HG03558 (cell line): ENCODE measurements at regions not wholly inside any gene's neighbourhood (a gene's known extent, or its start where the extent isn't known, plus 50 kb on each side); places are given as distances from the start of the nearest gene placed in this dataset.

Experiments used
- ATAC-seq: cut with Tn5 transposase; IDR thresholded peaks from one replicate; pipeline ENCODE4 v1.9.1; 2021; ENCODE audit warnings: moderate number of reproducible peaks; ENCODE audit not compliant: unreplicated experiment; ENCODE audit errors: extremely low read depth

DNA sequence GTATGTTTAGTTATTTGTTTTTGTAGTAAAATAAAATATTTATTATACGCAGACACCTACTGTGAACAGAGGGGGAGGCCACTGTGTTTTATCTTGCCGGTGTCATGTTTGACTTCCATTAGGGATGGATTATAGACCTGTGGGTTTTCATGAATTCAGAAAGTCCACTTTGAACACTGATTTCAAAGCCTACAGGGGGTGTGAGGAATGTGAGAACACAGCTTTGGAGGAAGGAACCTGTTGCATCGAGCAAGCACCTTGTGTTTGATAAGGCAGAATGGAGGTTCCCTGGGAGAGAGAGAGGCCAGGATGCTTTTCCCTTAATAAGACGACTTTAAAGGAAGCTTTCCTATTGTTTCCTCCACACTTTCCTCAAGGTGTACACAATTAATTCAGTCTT lies 665.0 kb upstream of the MGMT start:
- no peak for ATAC-seq

DNA sequence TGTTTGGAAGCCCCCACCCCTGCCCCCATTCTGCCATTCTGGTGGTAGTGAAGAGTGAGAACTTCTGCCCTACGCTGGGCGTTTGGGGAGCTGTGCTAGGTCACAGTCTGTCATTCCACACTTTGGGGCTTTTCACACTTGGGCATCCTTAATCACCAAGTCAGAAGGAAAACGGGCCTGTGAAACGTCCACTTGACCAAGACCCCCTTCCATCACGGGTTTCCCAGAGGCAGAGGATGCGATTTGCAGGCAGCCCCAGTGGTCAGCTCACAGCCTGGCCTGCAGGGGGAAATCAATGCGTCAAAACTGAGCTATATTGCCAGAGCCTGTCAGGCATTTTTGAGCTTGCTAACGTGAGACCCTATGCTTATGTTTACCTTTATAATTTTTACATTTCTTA lies 663.3 kb upstream of the MGMT start:
- no peak for ATAC-seq

DNA sequence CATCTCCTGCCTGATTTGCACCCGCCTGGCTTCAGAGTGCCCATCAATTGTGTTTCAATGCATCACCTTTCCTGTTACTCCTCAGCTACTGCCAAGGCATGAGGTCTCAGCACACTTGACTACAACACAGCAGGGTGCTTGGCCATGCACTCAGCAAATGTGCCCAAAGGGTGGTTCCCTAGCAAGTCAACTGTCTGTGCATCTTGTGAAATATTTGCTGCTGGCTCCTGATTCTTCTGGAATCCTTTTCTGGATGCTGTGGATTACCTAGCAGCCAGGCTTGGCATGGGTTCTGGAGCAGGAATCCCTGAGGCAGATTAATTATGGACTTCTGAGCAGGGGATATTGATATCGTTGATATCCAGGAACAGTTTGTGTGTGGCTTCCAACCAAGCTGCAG lies 662.6 kb upstream of the MGMT start:
- ATAC-seq: no peak

DNA sequence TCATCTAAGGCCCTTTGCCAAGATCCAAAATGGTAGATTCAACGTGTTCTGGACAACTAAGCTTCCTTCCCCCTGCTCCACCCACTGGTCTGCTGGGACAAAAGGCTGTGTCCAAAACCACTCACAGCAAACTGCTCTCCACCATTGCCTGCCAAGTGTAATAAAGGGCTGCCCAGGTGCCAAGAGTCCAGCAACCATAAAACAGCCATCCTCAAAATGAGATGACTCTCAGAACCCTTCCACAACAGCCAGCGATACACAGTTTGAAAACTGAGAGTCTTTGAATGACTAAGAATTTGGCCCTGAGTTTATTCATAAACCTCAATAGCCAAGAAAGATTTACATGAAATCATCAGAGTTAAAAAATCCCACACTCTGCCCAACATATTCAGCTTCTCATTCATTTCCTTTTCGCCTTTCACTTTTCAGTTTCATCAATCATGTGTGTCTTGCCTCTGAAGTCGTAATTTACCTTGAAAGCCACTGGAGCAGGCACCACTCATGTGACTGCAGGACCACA lies 658.1 kb upstream of the MGMT start:
- ATAC-seq: no peak

DNA sequence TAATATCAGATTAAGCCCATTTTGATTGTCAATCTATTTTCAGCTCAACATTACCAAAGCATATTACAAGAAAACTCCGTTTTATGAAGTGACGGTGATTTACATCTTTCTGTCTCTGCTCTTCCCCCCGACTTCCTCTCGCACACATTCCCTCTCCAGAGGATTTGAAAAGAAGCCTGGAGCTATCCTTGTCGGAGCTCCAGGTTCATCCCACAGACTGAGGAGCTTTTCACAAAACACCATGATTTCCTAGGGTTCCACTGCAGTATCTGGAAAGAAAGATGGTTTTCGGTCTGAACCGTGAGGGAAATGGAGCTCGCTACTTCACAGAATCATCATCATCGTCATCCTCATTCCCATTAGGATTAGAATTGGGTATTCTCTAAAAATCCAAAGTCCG lies 655.5 kb upstream of the MGMT start:
- ATAC-seq: no peak

DNA sequence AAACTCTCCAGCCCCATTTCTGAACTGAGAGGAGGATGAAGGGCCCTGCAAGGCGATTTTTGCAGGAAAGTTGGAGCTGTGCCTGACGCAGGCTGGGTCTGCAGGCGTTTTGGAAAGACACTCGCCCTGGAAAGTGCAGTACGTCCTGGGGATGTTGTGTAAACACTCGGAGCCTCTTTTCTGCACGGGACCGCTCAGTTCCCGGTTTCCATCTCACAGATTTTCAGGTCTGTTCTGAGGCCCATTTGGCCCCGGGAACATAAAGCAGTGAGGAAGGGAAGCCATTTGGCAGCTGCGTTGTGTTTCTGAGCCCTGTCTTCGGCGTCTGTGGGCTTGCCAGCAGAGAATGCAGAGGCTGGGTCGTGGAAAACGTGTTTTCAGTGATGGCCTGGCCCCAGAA lies 655.0 kb upstream of the MGMT start:
- no peak for ATAC-seq

DNA sequence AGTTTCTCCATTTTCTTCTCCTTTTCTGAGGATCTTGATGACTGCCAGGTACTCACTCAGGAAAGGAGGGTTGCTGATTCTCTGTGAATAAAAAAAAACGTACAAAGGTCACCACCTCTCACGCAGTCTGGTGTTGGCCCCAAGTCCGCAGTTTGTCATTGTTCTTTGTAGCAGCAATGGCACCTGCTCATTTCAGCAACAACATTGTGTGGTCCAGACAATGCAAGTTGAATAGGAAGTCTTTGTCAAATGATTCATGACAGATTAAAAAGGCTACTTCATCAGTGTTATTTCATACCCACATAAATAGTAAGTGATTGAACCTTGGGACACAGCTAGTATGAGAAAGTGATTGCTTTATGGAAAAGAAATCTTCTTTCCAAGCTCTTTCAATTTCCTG lies 653.5 kb upstream of the MGMT start:
- ATAC-seq: no peak

DNA sequence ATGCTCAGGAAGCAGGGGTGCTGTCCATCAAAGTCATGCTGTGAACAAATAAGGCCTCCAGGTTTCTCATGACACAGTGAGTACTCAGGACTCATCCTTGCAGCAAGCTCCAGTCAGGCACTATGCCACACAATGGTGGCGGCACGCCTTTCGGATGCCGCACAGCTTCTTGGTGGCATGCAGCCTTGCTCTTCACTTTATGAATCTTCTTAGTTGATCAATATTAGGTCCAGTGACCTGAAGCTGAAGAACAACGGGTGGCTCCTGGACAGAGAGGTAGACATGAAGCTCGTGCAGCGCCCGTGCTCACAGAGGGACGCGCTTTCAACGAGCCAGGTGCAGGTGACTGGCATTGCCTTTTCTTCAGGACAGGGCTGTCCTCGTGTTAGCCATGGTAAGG lies 653.0 kb upstream of the MGMT start:
- no peak for ATAC-seq

DNA sequence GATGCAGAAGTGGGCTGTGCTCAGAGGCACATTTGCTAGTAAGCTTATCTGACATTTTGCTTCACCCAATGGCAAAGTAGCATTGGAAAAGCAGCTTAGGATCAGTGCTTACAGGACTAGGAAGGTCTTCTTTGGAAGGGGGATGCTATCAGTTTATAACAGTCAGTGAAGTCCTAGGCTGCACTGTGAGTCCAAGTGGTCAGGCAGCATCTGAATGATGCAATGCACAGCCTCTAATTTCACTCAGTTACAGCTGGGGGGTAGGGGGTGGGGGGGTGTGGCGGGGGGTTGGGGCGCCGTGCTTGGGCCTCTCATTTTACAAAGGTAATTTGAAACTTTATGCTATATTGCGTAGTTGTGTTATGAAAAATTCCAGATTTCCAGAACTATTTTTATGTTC lies 652.3 kb upstream of the MGMT start:
- ATAC-seq: no peak

DNA sequence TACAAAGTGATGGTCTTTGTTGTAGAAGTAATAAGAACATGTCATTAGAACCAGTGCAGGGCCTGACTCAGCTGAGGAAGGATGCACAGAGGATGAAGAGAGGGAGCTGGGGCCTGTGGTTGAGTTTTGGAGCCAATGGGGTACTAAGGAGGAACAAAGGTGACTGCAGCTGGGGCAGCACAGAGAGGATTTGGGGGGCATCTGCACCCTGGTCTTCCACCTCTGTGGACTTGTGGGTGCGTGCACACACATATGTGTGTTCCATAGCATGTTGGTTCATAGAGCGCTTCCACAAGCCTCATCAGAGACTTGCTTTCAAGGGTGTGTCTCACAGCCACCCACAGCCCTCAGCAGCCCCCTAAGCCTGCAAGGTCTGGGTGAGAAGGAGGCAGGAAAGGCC lies 650.3 kb upstream of the MGMT start:
- no peak for ATAC-seq

DNA sequence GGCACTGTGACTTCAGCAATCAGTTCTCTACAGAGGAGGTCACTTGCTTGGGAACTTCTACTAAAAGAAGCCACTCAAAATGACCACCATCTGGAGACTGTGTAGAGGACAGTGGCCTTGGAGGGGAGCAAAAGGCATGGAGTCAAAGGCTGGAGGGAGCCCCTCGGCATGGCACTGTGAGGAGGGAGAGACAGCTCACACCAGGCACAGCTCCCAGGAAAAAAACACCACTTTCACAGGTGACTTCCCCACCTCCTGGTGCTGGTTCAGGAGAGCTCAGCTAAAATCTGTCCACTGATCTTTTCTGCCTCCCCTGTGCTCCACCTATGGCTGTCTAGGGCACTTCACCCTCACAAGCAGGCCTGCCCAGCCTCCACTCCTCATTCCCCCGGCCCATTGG lies 649.4 kb upstream of the MGMT start:
- no peak for ATAC-seq

DNA sequence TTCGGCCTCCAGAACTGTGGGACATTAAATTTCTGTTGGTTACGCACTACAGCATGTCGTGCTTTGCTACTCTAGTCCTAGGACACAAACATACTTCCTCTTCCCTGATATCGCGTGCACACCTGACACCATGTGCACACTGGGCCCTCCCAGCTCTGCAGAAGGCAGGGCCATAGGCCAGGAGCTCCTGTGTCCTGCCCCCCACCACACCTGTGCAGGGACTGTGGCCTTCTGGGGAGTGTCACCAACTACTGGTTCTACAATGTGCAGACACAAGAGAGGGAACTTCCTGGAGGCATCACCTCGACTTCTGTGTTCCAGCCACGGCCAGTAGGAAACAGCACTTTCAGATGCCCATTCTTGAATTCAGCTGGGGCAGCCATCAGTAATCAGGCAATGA lies 646.4 kb upstream of the MGMT start:
- no peak for ATAC-seq

DNA sequence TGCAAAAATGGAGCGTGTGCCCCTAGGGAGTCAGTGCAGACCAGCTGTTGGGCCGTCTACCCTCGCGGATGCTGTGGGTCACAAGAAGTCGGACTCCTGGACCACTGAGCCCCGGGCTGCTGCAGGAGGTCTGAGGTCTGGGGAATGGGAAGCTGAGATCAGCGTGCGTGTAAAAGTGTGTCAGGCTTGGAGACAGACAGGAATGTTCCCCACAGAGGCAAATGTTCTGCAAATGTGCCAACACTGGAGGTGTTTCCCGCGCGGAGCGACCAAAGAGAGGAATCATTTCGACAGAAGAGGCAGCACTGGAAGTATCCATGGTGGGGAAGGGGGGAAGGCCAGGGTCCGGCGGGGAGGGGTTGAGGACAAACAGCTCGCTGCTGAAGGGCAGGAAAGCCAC lies 643.8 kb upstream of the MGMT start:
- ATAC-seq: no peak

DNA sequence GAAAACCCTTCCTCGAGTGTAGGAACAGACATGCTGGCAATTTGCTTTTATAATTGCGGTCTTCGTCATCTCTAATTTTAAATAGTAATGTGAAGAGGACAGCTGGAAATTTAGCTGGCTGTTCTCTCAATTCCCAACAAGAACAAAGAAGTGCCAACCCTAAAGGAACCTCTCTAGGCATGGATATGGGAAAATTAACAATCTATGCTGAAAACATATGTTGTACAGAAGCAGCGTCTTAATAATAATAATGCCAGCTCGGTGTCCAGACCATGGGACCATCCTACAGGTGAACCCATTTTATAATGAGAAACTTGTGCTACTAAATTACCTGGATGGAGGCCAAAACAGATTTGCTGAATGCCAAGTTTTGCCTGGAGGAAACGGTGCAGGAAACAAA lies 641.4 kb upstream of the MGMT start:
- ATAC-seq: no peak

DNA sequence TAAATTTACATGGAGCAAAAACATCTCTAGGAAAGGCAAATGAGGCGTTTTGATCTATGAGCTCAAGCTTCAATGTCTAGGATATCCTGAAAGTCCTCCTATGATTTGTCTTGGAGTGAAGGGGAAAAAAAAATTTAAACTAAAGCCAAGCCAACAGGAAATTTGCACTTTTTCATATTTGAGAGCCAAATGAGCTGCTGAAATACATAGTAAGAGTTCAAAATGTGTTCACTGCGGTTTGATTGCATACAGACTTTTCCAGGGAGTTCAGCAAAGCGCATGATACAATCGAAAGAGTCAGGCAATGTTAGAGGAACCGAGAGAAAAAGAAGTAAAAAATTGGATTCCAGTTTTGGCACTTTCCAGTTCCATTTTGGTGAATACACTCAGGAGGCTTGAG lies 633.4 kb upstream of the MGMT start:
- no peak for ATAC-seq

DNA sequence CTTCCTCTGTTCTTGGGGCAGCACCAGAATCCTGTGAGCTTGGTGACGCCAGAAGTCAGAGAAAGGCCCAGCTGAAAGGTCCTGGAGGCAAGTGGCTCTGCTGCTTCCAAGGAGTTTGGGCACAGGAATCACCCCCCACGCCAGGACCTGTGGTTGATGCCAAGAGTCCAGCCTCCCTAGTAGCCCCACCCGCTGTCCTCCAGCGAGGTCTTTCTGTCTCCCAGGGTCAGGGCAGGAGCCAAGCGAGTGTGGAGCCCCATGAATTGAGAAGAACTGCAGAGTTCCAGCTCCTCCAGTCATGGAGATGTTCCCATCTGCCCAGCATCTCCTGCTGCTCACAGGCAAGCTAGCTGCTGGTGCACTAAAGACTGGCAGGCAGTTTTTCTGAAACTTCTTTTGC lies 631.7 kb upstream of the MGMT start:
- ATAC-seq: no peak

DNA sequence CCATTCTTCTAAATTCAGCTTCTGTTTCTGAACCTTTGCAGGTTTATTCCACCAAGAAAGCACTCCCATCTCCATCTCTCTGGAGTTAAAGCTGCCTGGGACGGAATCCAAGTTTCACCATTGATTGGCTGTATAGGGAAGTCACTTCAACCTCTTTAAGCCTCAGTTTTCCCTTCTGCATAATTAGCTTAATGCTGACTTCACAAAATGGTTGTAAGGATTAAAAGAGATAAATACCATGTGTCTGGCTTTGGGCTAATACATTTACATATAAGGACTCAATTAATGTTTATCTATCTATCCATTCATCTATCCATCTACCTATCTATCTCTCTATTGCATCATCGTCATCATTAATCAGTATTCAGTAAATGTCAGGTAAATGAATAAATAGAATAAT lies 629.6 kb upstream of the MGMT start:
- ATAC-seq: no peak

DNA sequence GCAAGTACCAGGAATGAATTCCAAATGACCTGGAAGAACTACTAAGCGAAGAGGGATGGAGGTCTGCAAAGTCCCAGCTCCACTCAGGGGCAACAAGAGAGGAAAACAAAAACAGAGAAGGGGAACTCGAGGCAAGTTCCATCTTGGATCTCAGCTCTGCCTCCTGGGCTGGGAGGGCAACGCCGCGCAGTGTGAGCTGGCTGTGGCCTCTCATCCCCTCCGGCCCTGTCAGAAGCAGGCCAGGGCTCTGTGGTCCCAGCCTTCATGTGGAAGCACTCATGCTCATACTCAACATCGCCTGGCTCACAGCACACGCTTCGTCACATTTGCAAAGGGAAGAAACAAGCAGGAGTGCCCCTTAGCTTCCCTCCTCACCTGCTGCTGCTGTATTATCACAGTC lies 627.9 kb upstream of the MGMT start:
- no peak for ATAC-seq

DNA sequence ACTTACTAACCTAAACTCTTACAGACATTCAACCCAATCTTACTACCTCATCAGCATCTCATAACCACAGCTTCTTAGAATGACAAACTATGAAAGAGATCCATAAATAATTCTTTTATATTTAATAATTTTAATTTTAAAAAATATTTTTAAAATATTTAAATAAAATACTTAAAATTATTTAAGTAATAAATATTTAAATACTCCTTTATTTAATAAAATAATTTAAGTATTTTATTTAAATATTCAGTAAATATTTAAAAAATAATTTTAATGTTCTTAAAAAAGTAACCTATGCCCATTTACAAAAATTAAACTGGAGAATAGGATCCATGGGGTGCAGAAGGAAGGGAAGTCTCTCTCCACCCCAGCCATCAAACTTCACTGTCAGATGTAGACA lies 627.3 kb upstream of the MGMT start:
- no peak for ATAC-seq

DNA sequence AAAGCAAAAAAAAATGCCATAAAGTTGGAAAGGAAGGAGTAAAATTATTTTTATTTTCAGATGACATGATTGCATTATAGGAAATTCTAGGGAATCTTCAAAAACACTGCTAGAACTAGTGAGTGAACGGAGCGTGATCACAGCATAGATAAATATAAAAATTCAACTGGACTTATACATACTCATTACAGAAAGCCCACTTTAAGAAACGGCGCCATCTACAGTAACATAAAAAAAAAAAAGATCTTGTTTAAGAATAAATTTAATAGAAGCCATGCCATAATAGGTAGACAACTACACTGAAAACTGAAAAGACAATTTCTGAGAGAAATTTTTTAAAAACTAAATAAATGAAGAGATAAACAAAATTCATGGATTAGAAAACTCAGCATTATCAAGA lies 623.1 kb upstream of the MGMT start:
- no peak for ATAC-seq

DNA sequence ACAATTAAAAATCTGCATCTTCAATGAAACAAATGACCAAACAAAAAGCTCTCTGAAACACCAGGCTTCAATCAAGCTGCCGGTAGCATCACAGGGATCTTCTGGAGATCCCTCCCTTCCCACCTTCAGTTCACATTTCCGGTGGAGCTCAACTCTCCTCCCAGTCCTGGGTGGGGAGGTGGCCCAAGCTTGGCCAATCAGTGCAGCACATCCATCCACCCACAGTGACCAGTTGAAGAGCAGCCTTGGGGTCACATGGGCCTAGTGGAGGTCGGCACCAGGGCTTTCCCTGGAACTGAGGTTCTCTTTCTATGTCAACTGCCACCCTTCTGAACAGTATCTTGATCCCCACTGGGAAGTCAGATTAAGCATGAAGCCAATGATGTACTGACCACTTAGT lies 620.1 kb upstream of the MGMT start:
- no peak for ATAC-seq

DNA sequence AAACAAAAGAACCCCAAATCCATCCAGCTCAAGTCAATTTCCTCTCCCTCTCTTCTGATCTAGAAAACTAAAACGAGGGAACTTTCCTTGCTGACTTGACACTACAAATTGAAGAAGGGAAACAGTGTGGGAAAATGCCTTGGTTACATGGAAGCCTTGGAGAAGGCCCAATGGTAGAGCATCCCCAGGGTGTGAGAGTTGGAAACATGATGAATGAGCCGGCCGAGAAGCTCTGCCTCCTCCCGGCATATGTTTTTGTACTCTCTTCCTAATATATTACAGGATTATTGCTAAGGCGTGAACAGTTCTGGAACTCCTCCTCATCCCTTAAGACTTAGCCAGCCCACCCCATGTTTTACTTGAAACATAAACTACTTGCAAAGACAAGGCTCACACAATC lies 618.2 kb upstream of the MGMT start:
- no peak for ATAC-seq

DNA sequence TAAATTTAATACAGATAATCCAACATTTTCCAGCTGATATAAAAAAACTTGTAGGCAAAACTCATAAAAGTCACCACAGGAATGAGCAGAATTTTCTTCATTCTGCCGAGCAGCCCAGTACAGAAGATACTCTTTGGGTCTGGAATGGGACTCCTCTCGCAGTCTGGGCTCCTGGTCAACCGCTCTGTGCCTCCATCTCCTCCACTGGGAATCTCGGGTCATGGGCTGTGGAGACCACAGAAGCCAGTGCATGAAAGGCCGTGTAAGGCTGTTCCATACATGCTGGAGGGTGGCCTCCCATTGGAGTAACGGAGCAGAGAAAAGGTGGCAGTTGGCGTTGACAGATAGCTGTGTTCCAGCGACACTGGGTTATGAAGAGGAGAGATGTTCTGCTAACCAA lies 616.4 kb upstream of the MGMT start:
- ATAC-seq: no peak
